Large intestine (tissue), 3 donors: ENCODE measurements at regions not wholly inside any gene's neighbourhood (a gene's known extent, or its start where the extent isn't known, plus 50 kb on each side); places are given as distances from the start of the nearest gene placed in this dataset.
"Not testable (repeated sequence)": the region's sequence is repeated elsewhere in the genome, so short reads cannot be mapped to it uniquely, and the experiment has no call there.

ENCODE experiments used
- DNase-seq, 2 donors: peaks; one replicate each; pipeline versions ENCODE4 v3.0.0 to v3.0.0-alpha.2; 2013
- H3K27ac ChIP-seq: one replicate; pipeline ENCODE4 v1.5.1; 2013; ENCODE audit warnings: low read length
- H3K27me3 ChIP-seq: 2 replicates; pipeline ENCODE4 v1.6.1; 2013; ENCODE audit warnings: low read length; ENCODE audit not compliant: control insufficient read depth, insufficient read depth
- H3K36me3 ChIP-seq: 2 replicates; pipeline ENCODE4 v1.6.1; 2013; ENCODE audit warnings: low read length; ENCODE audit not compliant: control insufficient read depth, insufficient read depth
- H3K4me1 ChIP-seq: one replicate; pipeline ENCODE4 v1.6.1; 2013; ENCODE audit warnings: low read length; ENCODE audit not compliant: control insufficient read depth, insufficient read depth
- H3K4me3 ChIP-seq: one replicate; pipeline ENCODE4 v1.5.1; 2013; ENCODE audit warnings: low read length
- H3K9me3 ChIP-seq: one replicate; pipeline ENCODE4 v1.6.1; 2013; ENCODE audit warnings: mild to moderate bottlenecking, low read depth, low read length, moderate library complexity; ENCODE audit not compliant: control insufficient read depth
- WGBS: methylation state at CpG from one replicate; pipeline ENCODE4 v1.1.5; 2013; ENCODE audit warnings: low lambda C conversion rate; ENCODE audit not compliant: insufficient coverage; 5-methylcytosine and 5-hydroxymethylcytosine counted together

DNA sequence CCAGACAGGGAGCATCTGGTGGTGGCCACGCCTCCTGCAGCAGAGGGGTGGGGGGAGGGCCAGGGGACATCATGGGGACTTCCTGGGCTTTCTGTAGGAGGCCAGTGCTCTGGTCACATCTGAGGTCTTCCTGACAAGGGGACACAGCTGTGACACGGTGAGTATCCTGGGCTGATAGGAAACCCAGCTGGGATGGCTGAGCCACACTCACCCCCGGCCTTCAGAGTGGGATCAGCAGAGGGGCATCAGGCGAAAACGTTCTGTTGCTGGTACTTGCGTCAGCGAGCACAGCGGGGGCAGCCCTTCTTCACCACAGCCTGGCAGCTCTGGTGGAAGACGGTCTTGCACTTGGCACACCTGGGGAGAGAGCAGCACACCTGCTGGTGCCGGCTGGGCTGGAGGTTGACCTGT lies 122.9 kb upstream of the SMURF2 start:
- H3K27me3 ChIP-seq = peaks cover 23% of the 10 kb centered on the region
- no CpG with 5 or more reads among the region's 10 CpGs for WGBS
- peaks cover 35% of the 10 kb centered on the region for H3K36me3 ChIP-seq
- H3K4me1 ChIP-seq = peaks cover 26% of the 10 kb centered on the region
- DNase-seq = no peak
- no peak overlapping the region for H3K27ac ChIP-seq
- H3K9me3 ChIP-seq = peaks cover 3% of the 10 kb centered on the region
- no peak overlapping the region for H3K4me3 ChIP-seq

DNA sequence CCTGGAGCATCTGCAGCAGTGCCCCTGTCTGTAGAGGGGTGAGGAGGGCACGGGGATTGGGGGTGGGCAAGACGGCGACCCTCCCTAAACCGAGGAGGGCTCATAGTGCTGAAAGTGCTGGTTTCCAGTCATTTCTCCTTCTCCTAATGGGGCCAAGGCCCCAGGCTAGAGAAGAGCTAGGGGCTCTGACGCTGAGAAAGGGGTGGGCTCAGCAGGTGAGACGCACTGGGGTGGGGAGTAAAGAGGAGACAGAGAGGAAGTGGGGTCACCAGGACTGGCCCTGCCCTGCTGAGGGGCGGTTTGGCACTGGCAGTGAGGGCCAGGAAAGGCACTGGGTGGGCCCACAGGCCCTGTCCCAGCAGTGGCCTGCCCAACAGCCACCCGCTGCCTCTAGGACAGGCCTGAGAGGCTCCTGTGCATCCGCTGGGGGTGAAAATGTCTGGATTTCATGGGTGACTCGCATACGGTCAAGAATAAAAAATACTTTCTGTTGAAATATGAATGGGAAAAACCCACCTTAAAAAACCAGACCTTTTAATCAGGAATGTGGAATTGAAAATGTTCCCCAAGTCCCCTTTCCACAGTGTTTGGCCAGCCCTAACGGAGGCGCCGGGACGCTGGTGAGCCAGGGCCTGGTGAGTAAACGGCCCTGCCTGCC lies 122.4 kb upstream of the SMURF2 start:
- 86% methylated on average over 2 of the region's 16 CpGs for whole genome bisulfite sequencing
- peaks cover 28% of the 10 kb centered on the region for H3K27me3 ChIP-seq

DNA sequence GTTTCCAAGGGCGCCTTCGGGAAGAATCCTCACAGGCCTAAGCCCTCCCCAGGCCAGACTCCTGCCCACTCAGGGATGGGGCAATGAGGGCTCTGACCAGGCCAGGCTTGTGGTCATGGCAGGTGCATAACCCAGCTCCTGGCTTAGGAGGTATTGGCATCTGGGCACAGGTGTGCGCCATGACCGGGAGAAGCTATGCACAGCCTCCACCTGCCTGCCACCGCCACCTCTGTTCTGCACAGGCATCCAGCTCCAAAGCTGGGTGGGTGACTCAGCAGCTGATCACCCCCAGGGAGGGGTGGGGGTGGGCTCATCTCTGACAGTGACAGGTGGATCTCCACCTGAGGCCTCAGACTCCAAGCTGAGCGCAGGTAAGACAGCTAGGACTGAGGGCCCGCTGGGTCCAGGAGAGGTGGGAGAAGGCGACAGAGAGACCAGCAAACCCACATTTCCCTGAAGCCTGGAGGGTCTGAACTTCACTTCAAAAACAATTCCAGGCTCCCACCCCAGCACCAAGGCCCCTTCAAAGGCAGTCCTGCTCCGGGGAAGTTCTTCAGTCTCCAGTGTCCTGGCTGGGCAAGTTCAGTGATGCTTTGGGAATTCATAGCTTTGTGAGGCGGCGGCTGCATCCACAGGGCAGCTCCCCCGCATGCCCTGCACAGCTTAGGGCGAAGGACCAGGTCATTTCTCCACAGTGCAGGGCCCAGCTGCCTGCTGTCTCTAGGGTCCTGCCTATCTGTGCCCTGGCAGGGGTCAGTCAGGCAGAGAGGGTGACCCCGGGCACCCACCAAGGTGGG lies 121.6 kb upstream of the SMURF2 start:
- WGBS = no CpG with 5 or more reads among the region's 14 CpGs
- H3K9me3 ChIP-seq = peaks cover 3% of the 10 kb centered on the region
- peaks cover 39% of the 10 kb centered on the region for H3K4me1 ChIP-seq
- DNase-seq = no peak
- peaks cover 35% of the 10 kb centered on the region for H3K27me3 ChIP-seq
- no peak overlapping the region for H3K27ac ChIP-seq
- no peak overlapping the region for H3K4me3 ChIP-seq
- peaks cover 35% of the 10 kb centered on the region for H3K36me3 ChIP-seq

More for the DNA sequence above, 122.4 kb upstream of the SMURF2 start:
- DNase-seq = no peak
- no peak overlapping the region for H3K27ac ChIP-seq
- no peak overlapping the region for H3K4me3 ChIP-seq
- peaks cover 35% of the 10 kb centered on the region for H3K36me3 ChIP-seq
- H3K9me3 ChIP-seq = peaks cover 3% of the 10 kb centered on the region
- peaks cover 31% of the 10 kb centered on the region for H3K4me1 ChIP-seq

DNA sequence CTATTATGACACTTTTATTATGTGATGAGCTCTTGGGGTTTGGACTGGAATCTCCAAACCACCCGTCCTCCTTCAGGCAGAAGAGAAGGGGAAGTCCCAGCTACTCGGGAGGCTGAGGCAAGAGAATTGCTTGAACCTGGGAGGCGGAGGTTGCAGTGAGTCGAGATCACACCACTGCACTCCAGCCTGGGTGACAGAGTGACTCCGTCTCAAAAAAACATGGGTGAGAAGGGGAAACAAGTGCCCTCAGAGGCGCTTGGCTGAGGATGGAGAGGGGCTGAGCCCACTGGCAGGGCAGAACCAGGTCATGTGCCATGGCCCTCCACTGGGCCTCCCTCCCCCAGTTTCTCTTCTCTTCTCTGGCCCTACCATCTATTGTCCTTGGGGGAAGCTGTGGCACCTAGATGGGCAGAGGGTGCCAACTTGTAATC lies 120.9 kb upstream of the SMURF2 start:
- H3K4me1 ChIP-seq = peaks cover 43% of the 10 kb centered on the region
- H3K27ac ChIP-seq = no peak overlapping the region

DNA sequence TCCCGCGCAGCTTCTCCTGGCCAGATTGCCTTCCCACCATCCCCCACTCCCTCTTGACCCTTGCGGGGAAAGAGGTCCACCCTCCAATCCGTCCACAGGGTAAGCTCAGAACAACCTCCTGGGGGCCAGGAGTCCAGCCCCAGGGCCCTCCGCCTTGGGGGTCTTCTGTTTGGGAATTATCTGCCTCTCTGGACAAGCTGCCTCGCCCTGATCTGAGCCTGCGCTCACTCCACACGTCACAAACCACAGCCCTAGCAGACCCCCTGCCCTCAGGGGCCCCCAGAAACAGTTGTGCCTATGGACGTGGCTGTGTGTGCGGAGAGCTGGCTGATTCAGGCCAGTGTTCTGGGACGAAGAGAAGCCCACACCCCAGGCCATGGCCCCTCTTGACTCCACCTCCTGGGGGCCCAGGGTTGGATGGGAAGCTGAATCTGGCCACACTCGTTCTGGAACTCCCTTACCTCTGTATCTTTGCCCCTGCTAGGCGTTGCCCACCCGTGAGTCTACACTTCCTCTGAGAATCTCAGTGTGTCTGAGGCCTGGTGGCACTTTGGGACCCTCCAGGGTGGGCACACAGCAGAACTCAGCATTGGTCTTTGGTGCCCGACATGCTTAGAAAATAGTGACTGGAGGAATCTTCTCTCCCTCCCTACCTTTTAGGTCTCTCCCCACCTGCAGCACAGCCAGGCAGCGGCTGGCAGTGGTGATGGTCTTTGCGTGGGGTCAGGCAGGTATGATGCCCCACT lies 119.9 kb upstream of the SMURF2 start:
- no CpG with 5 or more reads among the region's 17 CpGs for whole genome bisulfite sequencing
- H3K27me3 ChIP-seq = peaks cover 50% of the 10 kb centered on the region
- peak overlapping the region; percentile 16 for H3K4me3 ChIP-seq
- H3K27ac ChIP-seq = no peak overlapping the region
- no peak for DNase-seq
- H3K9me3 ChIP-seq = peaks cover 3% of the 10 kb centered on the region
- H3K4me1 ChIP-seq = peaks cover 45% of the 10 kb centered on the region
- H3K36me3 ChIP-seq = peaks cover 34% of the 10 kb centered on the region

More for the DNA sequence above, 120.9 kb upstream of the SMURF2 start:
- Histone ChIP-seq H3K27me3 (peaks cover 41% of the 10 kb centered on the region), H3K9me3 (peaks cover 3% of the 10 kb centered on the region), H3K36me3 (peaks cover 35% of the 10 kb centered on the region), H3K4me3 (no peak overlapping the region)
- no peak for DNase-seq
- WGBS = no CpG with 5 or more reads among the region's 6 CpGs

DNA sequence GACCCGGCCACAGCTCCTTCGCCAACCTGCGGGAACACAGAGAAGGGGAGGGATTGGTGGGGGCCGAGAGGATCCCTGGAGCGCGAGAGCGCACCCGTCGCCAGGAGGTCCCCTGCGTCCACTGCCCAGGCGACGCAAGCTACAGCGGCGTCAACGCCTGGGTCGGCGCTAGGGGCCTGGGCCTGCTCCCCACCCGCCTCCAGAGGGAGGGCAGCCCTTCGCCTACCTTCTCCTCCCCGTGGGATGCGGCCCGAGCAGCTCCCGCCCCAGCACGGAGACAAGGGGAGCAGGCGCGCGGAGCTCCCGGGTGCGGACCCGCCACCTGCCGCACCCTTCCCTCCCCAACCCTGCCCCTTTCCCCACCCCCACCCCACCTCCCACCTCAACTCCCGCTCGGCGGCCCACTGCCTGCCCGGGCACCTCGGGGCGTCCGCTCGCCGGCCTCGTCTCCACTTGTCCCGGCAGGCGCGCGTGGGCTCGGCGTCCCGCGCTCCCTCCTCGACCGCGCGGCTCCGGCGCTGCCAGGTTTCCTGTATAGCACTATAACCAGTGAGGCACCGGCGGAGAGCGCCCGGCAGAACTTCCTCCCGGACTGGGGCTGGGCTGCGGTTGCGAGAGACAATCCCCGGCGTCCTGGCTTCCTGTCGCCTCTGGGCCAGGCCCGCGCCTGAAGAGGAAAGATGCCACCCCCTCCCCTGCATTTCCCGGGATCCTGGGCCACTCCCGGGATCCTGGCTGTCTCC lies 119.1 kb upstream of the SMURF2 start:
- Histone ChIP-seq H3K9me3 (peaks cover 3% of the 10 kb centered on the region), H3K27ac (no peak overlapping the region), H3K4me1 (peaks cover 47% of the 10 kb centered on the region), H3K36me3 (peaks cover 26% of the 10 kb centered on the region), H3K4me3 (peak overlapping the region; percentile 40), H3K27me3 (peaks cover 50% of the 10 kb centered on the region)
- DNase-seq = peak; percentile 38 to 50
- no CpG with 5 or more reads among the region's 69 CpGs for WGBS

DNA sequence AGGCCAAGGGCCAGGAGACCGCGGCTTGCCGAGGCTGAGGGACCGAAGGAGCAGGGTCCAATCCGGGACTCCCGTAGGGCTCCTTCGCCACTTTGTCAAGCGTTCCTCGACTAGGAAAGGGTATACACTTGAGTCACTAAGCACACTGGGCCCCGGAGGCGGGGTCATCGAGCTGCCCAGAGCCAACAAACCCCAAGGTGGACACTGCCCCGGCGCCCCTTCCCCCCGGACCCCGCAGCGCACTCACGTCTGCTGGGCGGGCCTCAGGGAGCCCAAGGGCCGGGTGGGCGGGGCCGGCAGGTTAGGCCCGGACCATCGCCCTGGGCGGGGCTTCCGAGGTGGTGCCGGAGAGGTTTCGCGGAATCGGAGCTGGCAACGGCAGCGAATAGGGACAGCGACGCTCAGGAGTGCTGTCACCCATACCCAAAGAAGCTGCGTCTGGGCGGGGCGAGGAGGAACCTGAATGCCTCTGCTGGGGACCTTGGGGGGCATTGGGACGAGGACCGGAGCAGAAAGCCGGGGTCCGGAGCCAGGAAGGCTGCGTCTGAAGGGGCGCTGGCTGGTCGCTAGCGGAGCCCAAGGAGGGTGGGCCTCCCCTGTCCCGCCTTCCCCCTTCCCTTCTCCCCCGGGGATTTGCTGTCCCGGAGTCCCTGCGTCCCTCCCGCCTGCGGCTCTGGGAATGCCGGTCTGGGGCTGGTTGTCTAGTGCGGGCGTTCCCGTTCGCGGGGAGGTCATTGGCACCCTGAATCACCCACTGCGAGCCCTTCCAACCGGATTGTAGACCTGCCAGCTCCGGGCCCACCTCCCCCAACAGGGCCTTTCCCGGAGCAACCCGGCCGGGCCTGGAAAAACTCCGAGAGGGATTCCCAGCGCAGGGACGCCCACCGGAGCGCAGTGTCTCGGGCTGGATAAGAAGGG lies 118.2 kb upstream of the SMURF2 start:
- H3K27me3 ChIP-seq = peaks cover 50% of the 10 kb centered on the region
- peaks cover 20% of the 10 kb centered on the region for H3K36me3 ChIP-seq
- H3K9me3 ChIP-seq = peaks cover 3% of the 10 kb centered on the region
- DNase-seq = peak; percentile 64 to 81
- no CpG with 5 or more reads among the region's 69 CpGs for WGBS
- H3K4me1 ChIP-seq = peaks cover 52% of the 10 kb centered on the region
- peak overlapping the region; percentile 40 for H3K4me3 ChIP-seq
- peak overlapping the region; percentile 8 for H3K27ac ChIP-seq

DNA sequence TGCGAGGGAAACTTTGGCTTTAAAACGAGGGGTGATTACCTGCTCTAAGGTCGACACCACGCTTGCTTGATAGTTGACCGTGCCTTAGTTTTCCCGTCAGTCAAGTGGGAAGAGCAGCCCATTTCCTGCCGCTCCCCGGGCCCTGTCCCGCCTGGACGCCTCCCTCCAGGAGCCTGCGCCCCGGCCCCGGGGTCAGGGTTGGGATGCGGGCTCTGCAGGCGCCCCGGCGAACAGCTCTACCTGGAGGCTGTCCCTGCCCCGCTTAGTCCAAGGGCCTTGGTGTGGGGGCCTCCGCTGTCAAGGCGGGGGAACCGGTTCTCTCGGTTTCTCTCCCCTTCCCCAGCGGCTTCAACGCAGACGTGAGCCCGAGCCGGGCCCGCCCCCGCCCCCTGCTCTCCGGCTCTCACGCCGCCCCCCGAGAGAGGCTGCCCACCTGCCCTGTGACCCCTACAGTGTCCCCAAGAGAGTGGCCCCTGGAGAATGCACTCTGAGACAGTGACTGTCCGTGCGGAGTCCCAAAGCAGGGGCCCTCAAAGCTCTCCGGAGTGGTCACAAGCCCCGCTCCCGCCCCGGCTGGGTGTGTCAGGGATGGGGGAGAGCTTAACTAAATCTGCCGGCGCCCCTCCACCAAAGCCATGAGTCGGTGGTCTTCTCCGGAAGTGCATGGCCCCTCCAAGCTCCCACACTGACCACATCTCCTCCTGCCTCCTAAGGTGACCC lies 117.4 kb upstream of the SMURF2 start:
- no peak overlapping the region for H3K27ac ChIP-seq
- peak; percentile 24 to 58 for DNase-seq
- no CpG with 5 or more reads among the region's 43 CpGs for WGBS

DNA sequence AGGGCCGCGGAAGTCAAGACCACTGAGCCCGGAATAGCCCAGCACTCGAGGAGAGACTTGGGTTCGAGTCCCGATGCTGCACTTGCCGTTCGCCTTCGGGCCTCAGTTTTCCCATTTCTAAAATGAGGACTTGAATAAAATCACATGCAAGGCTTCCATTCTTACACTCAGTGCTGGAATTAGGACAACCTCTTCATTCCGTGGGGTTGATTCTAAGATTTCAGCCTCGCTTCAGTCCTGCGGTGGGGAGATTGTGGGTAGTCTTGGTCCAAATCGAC lies 116.9 kb upstream of the SMURF2 start:
- not testable (repeated sequence) for H3K27ac ChIP-seq, DNase-seq, H3K9me3 ChIP-seq, H3K36me3 ChIP-seq
- H3K4me3 ChIP-seq = peak overlapping the region; percentile 21
- no CpG with 5 or more reads among the region's 13 CpGs for WGBS
- H3K27me3 ChIP-seq = peaks cover 50% of the 10 kb centered on the region
- H3K4me1 ChIP-seq = peaks cover 60% of the 10 kb centered on the region

More for the DNA sequence above, 117.4 kb upstream of the SMURF2 start:
- H3K9me3 ChIP-seq = peaks cover 3% of the 10 kb centered on the region
- H3K4me1 ChIP-seq = peaks cover 57% of the 10 kb centered on the region
- H3K36me3 ChIP-seq = peaks cover 12% of the 10 kb centered on the region
- H3K27me3 ChIP-seq = peaks cover 50% of the 10 kb centered on the region
- H3K4me3 ChIP-seq = peak overlapping the region; percentile 31
